8988T (cell line): ENCODE measurements at regions not wholly inside any gene's neighbourhood (a gene's known extent, or its start where the extent isn't known, plus 50 kb on each side); places are given as distances from the start of the nearest gene placed in this dataset.

Experiments
- DNase-seq: peaks from one replicate; pipeline ENCODE4 v3.0.0; 2011

- no peak for DNase-seq
Observed at GRCh38 chr3:159856590-159857104, 132.0 kb upstream of the IL12A start.

- no peak for DNase-seq
Observed at GRCh38 chr3:159857840-159858239, 130.8 kb upstream of the IL12A start.

DNA sequence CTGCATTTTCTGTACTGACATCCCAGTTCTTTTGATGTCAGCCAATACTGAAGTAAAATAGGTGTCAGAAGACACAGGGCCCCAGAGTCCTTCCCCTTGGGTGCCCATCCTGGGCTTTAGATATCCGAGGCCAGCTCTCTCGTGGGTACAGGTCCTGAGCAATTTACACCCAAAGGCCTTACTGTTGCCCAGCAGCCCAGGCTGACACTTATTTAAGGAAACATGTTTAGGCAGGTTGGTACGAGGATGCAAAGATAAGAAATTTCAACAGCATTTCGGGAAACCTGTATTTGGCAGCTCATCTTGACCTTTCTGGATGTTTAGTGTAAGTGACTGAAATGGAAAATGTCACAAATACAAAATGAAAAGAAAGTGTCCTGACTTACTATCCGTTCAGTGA is 130.0 kb upstream of the IL12A start:
- no peak for DNase-seq

DNA sequence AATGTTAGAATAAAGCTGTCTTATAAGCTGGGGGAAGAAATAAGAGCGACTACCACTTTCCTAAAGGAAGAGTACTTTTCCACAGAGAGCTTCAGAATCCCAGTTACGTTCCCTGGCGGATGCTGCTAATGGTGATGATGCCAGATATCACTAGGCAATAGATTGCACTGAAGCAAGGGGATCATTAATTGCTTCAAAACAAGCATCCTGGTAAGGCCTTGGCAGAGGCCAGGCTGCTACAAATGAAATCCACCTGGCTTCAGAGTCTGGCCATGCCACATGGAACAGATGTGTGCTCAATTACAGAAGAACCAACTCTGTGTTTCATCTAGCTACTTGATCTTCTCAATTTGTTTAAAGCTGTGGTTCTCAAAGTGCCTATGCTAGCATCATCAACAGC is 129.2 kb upstream of the IL12A start:
- no peak for DNase-seq

DNA sequence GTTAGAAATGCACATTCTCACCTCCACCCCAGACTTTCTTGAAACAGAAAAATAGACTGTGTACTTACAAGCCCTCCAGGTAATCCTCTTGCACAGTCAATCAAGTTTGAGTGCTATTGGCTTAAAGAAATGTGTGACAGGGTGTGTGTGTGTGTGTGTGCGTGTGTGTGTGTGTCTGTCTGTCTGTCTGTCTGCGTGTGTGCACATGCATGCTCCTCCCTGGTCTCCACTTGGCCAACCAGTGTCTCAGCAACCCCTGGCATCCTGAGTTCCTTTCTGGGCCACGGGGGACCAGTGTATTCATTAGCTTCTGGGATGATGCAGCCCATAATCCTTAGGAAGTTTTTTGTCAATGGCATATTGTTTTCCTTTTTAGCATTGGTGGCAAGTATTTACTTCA is 128.8 kb upstream of the IL12A start:
- no peak for DNase-seq

GRCh38 chr3:159860269-159861116 is 128.1 kb upstream of the IL12A start:
- no peak for DNase-seq

- DNase-seq, result no peak
Observed at GRCh38 chr3:159861369-159861987, 127.2 kb upstream of the IL12A start.

- no peak for DNase-seq
Observed at GRCh38 chr3:159865041-159865579, 123.5 kb upstream of the IL12A start.

GRCh38 chr3:159866201-159866746 is 122.4 kb upstream of the IL12A start:
- DNase-seq, result no peak

- DNase-seq, result no peak
Observed at GRCh38 chr3:159867372-159867771, 121.3 kb upstream of the IL12A start.

DNA sequence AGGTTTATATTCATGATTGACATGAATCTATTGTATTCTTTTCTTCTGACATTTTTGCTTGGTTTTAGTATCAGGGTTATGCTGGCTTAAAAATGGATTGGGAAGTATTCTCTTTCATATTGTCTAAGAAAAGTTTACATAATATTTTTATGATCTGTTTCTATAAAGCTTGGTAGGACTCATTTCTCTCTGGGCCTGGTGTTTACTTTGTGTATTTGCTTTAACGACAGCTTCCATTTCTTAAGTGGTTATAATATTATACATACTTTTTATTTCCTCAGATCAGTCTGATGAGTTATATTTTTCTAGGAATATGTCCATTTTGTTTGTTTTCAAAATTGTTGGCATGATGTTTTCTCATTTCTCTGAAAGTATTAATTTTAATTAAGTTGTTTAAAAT is 117.9 kb upstream of the IL12A start:
- DNase-seq, result no peak

DNA sequence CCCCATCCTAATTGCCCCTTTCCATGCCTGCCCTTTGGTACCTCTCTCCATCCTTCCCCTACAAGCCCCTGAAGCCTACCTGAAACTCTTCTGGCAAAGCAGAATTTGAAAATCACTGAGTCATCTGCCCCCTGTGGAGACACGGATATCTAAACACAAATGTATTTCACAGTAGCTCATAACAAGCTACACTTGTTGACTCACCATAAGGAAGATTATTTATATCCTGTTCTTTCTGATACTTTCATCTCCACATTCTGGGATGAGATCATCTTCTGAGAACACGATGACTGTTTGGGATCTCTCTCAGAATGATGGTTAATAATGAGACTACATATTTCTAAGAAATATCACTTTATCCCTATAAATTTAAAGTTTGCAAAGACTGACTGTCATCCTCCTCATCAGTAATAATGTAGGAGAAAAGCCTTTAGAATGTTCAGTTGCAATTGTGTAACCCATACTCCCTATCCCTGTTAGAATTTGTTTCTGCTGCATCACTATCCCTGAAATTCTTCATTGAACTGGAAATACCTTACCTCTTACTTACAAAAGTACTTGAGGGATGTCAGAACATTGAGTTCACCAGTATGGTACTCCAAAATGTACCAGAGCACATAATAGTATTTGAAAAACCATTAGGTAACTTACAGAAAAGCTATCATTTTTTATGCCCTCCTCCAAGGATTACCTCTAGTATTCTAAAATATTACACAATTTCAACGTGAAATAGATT is 116.1 kb upstream of the IL12A start:
- DNase-seq, result no peak

- DNase-seq, result no peak
Observed at GRCh38 chr3:159875116-159875515, 113.5 kb upstream of the IL12A start.

GRCh38 chr3:159877924-159878323 is 110.7 kb upstream of the IL12A start:
- no peak for DNase-seq

DNA sequence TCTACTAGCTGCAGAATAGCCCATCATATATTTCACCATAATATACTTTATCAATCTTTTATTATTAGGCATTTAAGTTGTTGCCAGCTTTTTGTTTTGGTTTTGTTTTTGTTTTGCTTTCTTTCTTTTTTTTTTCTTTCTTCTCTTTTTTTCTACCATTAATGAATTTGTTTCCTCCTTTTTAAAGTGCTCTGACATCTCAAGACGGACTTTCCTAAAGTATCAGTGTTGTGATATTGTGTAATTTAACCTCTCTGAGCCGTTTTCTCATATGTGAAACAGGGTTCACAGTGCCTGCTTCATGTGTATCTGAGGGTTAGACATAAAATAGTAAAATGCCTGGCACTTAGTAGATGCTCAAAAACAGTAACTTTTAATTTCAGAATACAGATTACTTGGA is 109.5 kb upstream of the IL12A start:
- no peak for DNase-seq

- no peak for DNase-seq
Observed at GRCh38 chr3:159879598-159879997, 109.0 kb upstream of the IL12A start.

- no peak for DNase-seq
Observed at GRCh38 chr3:159881208-159881607, 107.4 kb upstream of the IL12A start.

- peak; percentile 23 for DNase-seq
Observed at GRCh38 chr3:159881828-159882309, 106.8 kb upstream of the IL12A start.

GRCh38 chr3:159882367-159882766 is 106.3 kb upstream of the IL12A start:
- DNase-seq, result no peak

DNA sequence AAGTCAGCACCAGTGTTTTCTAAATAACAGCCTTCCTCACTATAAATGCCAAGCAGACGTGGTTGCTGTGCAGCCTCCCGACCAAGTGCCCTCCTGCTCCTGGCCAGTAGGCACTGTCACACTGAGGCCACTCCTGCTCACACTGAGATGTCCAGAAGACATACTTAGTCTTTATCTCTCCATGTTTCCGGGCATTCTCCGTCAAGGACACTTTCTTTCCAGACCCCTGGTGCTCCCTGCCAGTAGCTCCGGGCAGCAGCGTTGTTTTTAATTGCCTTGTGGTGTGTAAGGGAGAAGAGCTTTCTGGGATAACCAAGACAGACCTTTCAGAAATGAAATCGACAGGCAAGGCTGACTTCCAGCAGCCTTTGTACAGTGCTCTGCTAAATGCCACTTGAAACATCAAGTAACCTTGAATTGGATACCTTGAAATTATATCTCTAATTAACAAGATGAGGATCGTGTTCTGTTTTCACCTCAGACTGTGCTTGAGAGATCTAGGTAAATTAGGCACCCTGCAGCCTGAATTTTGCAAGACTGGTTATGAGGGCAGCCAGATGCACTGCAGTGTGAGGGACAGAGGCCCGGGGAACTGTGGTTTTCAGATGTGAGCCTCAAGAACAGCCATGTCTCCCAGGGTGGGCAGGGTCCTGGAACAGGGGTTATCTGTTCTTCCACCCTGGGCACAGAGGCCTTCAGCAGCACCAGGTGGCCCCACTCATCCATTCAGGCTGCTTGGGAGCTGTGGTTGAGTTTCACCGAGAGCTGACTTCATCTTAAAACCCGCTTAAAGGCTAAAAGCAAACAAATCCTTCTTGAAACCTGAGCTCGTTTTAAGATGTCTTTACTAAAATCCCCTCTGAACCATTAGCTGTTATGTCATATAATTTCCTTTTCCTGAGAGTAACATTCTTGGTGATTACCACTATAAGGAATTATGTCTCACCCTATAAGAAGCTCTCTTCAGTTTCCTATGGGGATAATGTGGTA is 105.5 kb upstream of the IL12A start:
- no peak for DNase-seq

- DNase-seq, result no peak
Observed at GRCh38 chr3:159884661-159885402, 103.8 kb upstream of the IL12A start.
